Natural killer cell (primary cell): ENCODE measurements at regions not wholly inside any gene's neighbourhood (a gene's known extent, or its start where the extent isn't known, plus 50 kb on each side); places are given as distances from the start of the nearest gene placed in this dataset.
"Not testable (repeated sequence)": the region's sequence is repeated elsewhere in the genome, so short reads cannot be mapped to it uniquely, and the experiment has no call there.

Experiments used
- ATAC-seq, 3 donors: fragments of 150-1000 bp in 2 of 3; fragments of 200-7000 bp in 1 of 3; cut with Tn5 transposase; 1 replicate in 1 of 3; 2 replicates in 2 of 3; pipeline ENCODE4 v1.10.0; 2021; ENCODE audit warnings: mild to moderate bottlenecking in 2 of 3, moderate library complexity in 2 of 3
- DNase-seq, 2 donors: peaks; one replicate each; pipeline versions ENCODE4 v3.0.0 to v3.0.0-alpha.2; 2013 to 2021; ENCODE audit warnings: mixed read lengths in 1 of 2
- H3K27ac ChIP-seq: one replicate; pipeline ENCODE4 v1.5.1; 2013; ENCODE audit warnings: mild to moderate bottlenecking, low read length
- H3K27me3 ChIP-seq: one replicate; pipeline ENCODE4 v1.6.1; 2013; ENCODE audit warnings: low read length; ENCODE audit not compliant: control insufficient read depth, insufficient read depth
- H3K36me3 ChIP-seq: one replicate; pipeline ENCODE4 v1.6.1; 2013; ENCODE audit warnings: low read length; ENCODE audit not compliant: control insufficient read depth, insufficient read depth
- H3K4me1 ChIP-seq: one replicate; pipeline ENCODE4 v1.6.1; 2013; ENCODE audit warnings: low read length; ENCODE audit not compliant: control insufficient read depth, insufficient read depth
- H3K4me3 ChIP-seq: one replicate; pipeline ENCODE4 v1.5.1; 2013; ENCODE audit warnings: low read length
- H3K9me3 ChIP-seq: one replicate; pipeline ENCODE4 v1.6.1; 2013; ENCODE audit warnings: low read length; ENCODE audit not compliant: control insufficient read depth, insufficient read depth
- H3K27ac Mint-ChIP-seq, 2 donors: one replicate each; pipeline ENCODE4 v1.8.0; 2022; ENCODE audit warnings: mild to moderate bottlenecking in 2 of 2, mixed read lengths in 2 of 2, moderate library complexity in 1 of 2
- H3K27me3 Mint-ChIP-seq, 2 donors: one replicate each; pipeline ENCODE4 v1.8.0; 2022; ENCODE audit warnings: low read depth in 2 of 2, mixed read lengths in 2 of 2
- H3K36me3 Mint-ChIP-seq: one replicate; pipeline ENCODE4 v1.8.0; 2022; ENCODE audit warnings: mixed read lengths
- H3K4me1 Mint-ChIP-seq, 2 donors: one replicate each; pipeline ENCODE4 v1.8.0; 2022; ENCODE audit warnings: mixed read lengths in 2 of 2
- H3K4me3 Mint-ChIP-seq: one replicate; pipeline ENCODE4 v1.8.0; 2022; ENCODE audit warnings: mild to moderate bottlenecking, moderate library complexity, mixed read lengths
- H3K9me3 Mint-ChIP-seq, 2 donors: one replicate each; pipeline ENCODE4 v1.8.0; 2022; ENCODE audit warnings: mixed read lengths in 2 of 2
- CTCF ChIP-seq: fragments of 200-600 bp; IDR thresholded peaks from one replicate; pipeline ENCODE4 v1.8.0; 2022; ENCODE audit warnings: antibody characterized with exemption
- WGBS: methylation state at CpG from one replicate; pipeline ENCODE4 v1.1.7; 2013; ENCODE audit warnings: missing lambda C conversion rate; ENCODE audit not compliant: insufficient coverage; 5-methylcytosine and 5-hydroxymethylcytosine counted together
- intact Hi-C: fragments of 100-400 bp; cut with micrococcal nuclease; formaldehyde crosslinking; loops from one replicate; pipeline ENCODE4 v1.14.2; 2022

- ATAC-seq (no peak), DNase-seq (no peak)
- intact Hi-C loops, result no loop called here
- 96% methylated on average over 9 of the region's 9 CpGs for WGBS
- Histone ChIP-seq H3K27ac (no peak overlapping the region), H3K36me3 (no peaks in the 10 kb centered on the region), H3K27me3 (no peaks in the 10 kb centered on the region), H3K4me3 (no peak overlapping the region), H3K9me3 (no peaks in the 10 kb centered on the region), H3K4me1 (no peaks in the 10 kb centered on the region)
- no peak overlapping the region for H3K27ac Mint-ChIP-seq
- H3K4me3 Mint-ChIP-seq, result no peak overlapping the region
- TF ChIP-seq CTCF, result no peak
- no peaks in the 10 kb centered on the region for H3K4me1 Mint-ChIP-seq
- H3K36me3 Mint-ChIP-seq, result no peaks in the 10 kb centered on the region
- H3K27me3 Mint-ChIP-seq, result no peaks in the 10 kb centered on the region
- H3K9me3 Mint-ChIP-seq, result no peaks in the 10 kb centered on the region
Measured at GRCh38 chr3:4083225-4084015, 219.7 kb upstream of the SETMAR start.

GRCh38 chr3:4084271-4084670, 218.9 kb upstream of the SETMAR start:
- no peaks in the 10 kb centered on the region for H3K4me1 ChIP-seq
- H3K4me3 Mint-ChIP-seq, result no peak overlapping the region
- H3K36me3 Mint-ChIP-seq, result no peaks in the 10 kb centered on the region
- no peaks in the 10 kb centered on the region for H3K4me1 Mint-ChIP-seq
- DNase-seq (no peak), ATAC-seq (no peak)
- intact Hi-C loops, result no loop called here
- H3K4me3 ChIP-seq, result no peak overlapping the region
- H3K27ac Mint-ChIP-seq, result no peak overlapping the region
- H3K27ac ChIP-seq, result no peak overlapping the region
- H3K27me3 Mint-ChIP-seq, result no peaks in the 10 kb centered on the region
- H3K27me3 ChIP-seq, result no peaks in the 10 kb centered on the region
- no peaks in the 10 kb centered on the region for H3K36me3 ChIP-seq
- H3K9me3 ChIP-seq, result no peaks in the 10 kb centered on the region
- no peak for TF ChIP-seq CTCF
- H3K9me3 Mint-ChIP-seq, result no peaks in the 10 kb centered on the region

- 94% methylated on average over 3 of the region's 3 CpGs for WGBS
- H3K36me3 ChIP-seq, DNase-seq, H3K9me3 ChIP-seq, H3K27ac ChIP-seq, H3K27ac Mint-ChIP-seq, intact Hi-C loops, H3K9me3 Mint-ChIP-seq, H3K36me3 Mint-ChIP-seq, ATAC-seq, H3K4me3 Mint-ChIP-seq, H3K4me1 Mint-ChIP-seq, H3K27me3 Mint-ChIP-seq, H3K4me1 ChIP-seq, H3K4me3 ChIP-seq, H3K27me3 ChIP-seq: not testable (repeated sequence)
Measured at GRCh38 chr3:4086662-4087061, 216.5 kb upstream of the SETMAR start.

GRCh38 chr3:4091786-4092185, 211.4 kb upstream of the SETMAR start:
- DNase-seq (no peak), ATAC-seq (no peak)
- Histone ChIP-seq H3K4me1 (no peaks in the 10 kb centered on the region), H3K36me3 (no peaks in the 10 kb centered on the region), H3K4me3 (no peak overlapping the region), H3K27me3 (no peaks in the 10 kb centered on the region), H3K27ac (no peak overlapping the region), H3K9me3 (no peaks in the 10 kb centered on the region)
- Mint-ChIP-seq H3K36me3 (no peaks in the 10 kb centered on the region), H3K4me1 (no peaks in the 10 kb centered on the region), H3K9me3 (no peaks in the 10 kb centered on the region), H3K27me3 (peaks cover 0 to 4% of the 10 kb centered on the region in 2 donors), H3K4me3 (no peak overlapping the region), H3K27ac (no peak overlapping the region)
- TF ChIP-seq CTCF, result no peak
- intact Hi-C loops, result no loop called here
